Activated T-helper 17 cell treated with anti-CD3 and anti-CD28 coated beads, Interleukin-2, amount 50 U/mL, for 72 hours (primary cell): ENCODE measurements at regions not wholly inside any gene's neighbourhood (a gene's known extent, or its start where the extent isn't known, plus 50 kb on each side); places are given as distances from the start of the nearest gene placed in this dataset.
"Not testable (repeated sequence)": the region's sequence is repeated elsewhere in the genome, so short reads cannot be mapped to it uniquely, and the experiment has no call there.

Source experiments
- ATAC-seq: fragments of 150-1000 bp; cut with Tn5 transposase; replicated peaks from 2 replicates; pipeline ENCODE4 v1.10.0; 2021; ENCODE audit warnings: mild to moderate bottlenecking, moderate library complexity
- H3K27ac Mint-ChIP-seq: one replicate; pipeline ENCODE4 v1.8.0; 2022; ENCODE audit warnings: mixed read lengths
- H3K27me3 Mint-ChIP-seq: one replicate; pipeline ENCODE4 v1.8.0; 2022; ENCODE audit warnings: mixed read lengths
- H3K36me3 Mint-ChIP-seq: one replicate; pipeline ENCODE4 v1.8.0; 2022; ENCODE audit warnings: low read depth, mild to moderate bottlenecking, mixed read lengths
- H3K4me1 Mint-ChIP-seq: one replicate; pipeline ENCODE4 v1.8.0; 2022; ENCODE audit warnings: mixed read lengths
- H3K4me3 Mint-ChIP-seq: one replicate; pipeline ENCODE4 v1.8.0; 2022; ENCODE audit warnings: mild to moderate bottlenecking, mixed read lengths
- H3K9me3 Mint-ChIP-seq: one replicate; pipeline ENCODE4 v1.8.0; 2022; ENCODE audit warnings: mixed read lengths

- ATAC-seq = no peak
- no peaks in the 10 kb centered on the region for H3K27me3 Mint-ChIP-seq
- no peaks in the 10 kb centered on the region for H3K9me3 Mint-ChIP-seq
- H3K36me3 Mint-ChIP-seq = no peaks in the 10 kb centered on the region
- H3K4me3 Mint-ChIP-seq = no peak overlapping the region
- no peaks in the 10 kb centered on the region for H3K4me1 Mint-ChIP-seq
- H3K27ac Mint-ChIP-seq = no peak overlapping the region
Measured at GRCh38 chr2:192539306-192539705, 344.6 kb upstream of the TMEFF2 start.

GRCh38 chr2:192536922-192537624, 342.3 kb upstream of the TMEFF2 start:
- Mint-ChIP-seq H3K27ac (no peak overlapping the region), H3K4me1 (no peaks in the 10 kb centered on the region), H3K27me3 (no peaks in the 10 kb centered on the region), H3K4me3 (no peak overlapping the region), H3K9me3 (no peaks in the 10 kb centered on the region), H3K36me3 (no peaks in the 10 kb centered on the region)
- ATAC-seq = no peak

GRCh38 chr2:192535956-192536921, 341.5 kb upstream of the TMEFF2 start:
- H3K36me3 Mint-ChIP-seq = no peaks in the 10 kb centered on the region
- no peaks in the 10 kb centered on the region for H3K9me3 Mint-ChIP-seq
- no peak overlapping the region for H3K27ac Mint-ChIP-seq
- H3K27me3 Mint-ChIP-seq = no peaks in the 10 kb centered on the region
- no peak for ATAC-seq
- H3K4me3 Mint-ChIP-seq = no peak overlapping the region
- H3K4me1 Mint-ChIP-seq = no peaks in the 10 kb centered on the region

- Mint-ChIP-seq H3K9me3 (no peaks in the 10 kb centered on the region), H3K36me3 (no peaks in the 10 kb centered on the region), H3K4me3 (no peak overlapping the region), H3K27me3 (no peaks in the 10 kb centered on the region), H3K4me1 (no peaks in the 10 kb centered on the region), H3K27ac (no peak overlapping the region)
- ATAC-seq = no peak
Measured at GRCh38 chr2:192534072-192534471, 339.3 kb upstream of the TMEFF2 start.

- not testable (repeated sequence) for H3K36me3 Mint-ChIP-seq
Measured at GRCh38 chr2:192524642-192525251, 330.0 kb upstream of the TMEFF2 start.

GRCh38 chr2:192524214-192524613, 329.5 kb upstream of the TMEFF2 start:
- not testable (repeated sequence) for H3K9me3 Mint-ChIP-seq, H3K36me3 Mint-ChIP-seq, H3K27me3 Mint-ChIP-seq, ATAC-seq, H3K4me1 Mint-ChIP-seq, H3K27ac Mint-ChIP-seq, H3K4me3 Mint-ChIP-seq

More at GRCh38 chr2:192524642-192525251, 330.0 kb upstream of the TMEFF2 start:
- H3K27ac Mint-ChIP-seq, H3K4me1 Mint-ChIP-seq, H3K9me3 Mint-ChIP-seq, ATAC-seq, H3K4me3 Mint-ChIP-seq, H3K27me3 Mint-ChIP-seq: not testable (repeated sequence)

- no peak overlapping the region for H3K27ac Mint-ChIP-seq
- H3K4me1 Mint-ChIP-seq = no peaks in the 10 kb centered on the region
- H3K4me3 Mint-ChIP-seq = no peak overlapping the region
- no peaks in the 10 kb centered on the region for H3K36me3 Mint-ChIP-seq
- ATAC-seq = no peak
- H3K27me3 Mint-ChIP-seq = no peaks in the 10 kb centered on the region
- peaks cover 4% of the 10 kb centered on the region for H3K9me3 Mint-ChIP-seq
Measured at GRCh38 chr2:192515937-192516336, 321.2 kb upstream of the TMEFF2 start.

- Mint-ChIP-seq H3K36me3 (no peaks in the 10 kb centered on the region), H3K27me3 (no peaks in the 10 kb centered on the region), H3K4me1 (no peaks in the 10 kb centered on the region), H3K27ac (no peak overlapping the region), H3K9me3 (peaks cover 4% of the 10 kb centered on the region), H3K4me3 (no peak overlapping the region)
- no peak for ATAC-seq
Measured at GRCh38 chr2:192513575-192513974, 318.8 kb upstream of the TMEFF2 start.

GRCh38 chr2:192507836-192508450, 313.2 kb upstream of the TMEFF2 start:
- not testable (repeated sequence) for H3K9me3 Mint-ChIP-seq, H3K27ac Mint-ChIP-seq, H3K4me3 Mint-ChIP-seq, H3K27me3 Mint-ChIP-seq, ATAC-seq, H3K4me1 Mint-ChIP-seq, H3K36me3 Mint-ChIP-seq

GRCh38 chr2:192500550-192501200, 305.9 kb upstream of the TMEFF2 start:
- peak; percentile 92 for ATAC-seq
- Mint-ChIP-seq H3K27ac (no peak overlapping the region), H3K4me3 (no peak overlapping the region), H3K36me3 (no peaks in the 10 kb centered on the region), H3K9me3 (no peaks in the 10 kb centered on the region), H3K27me3 (no peaks in the 10 kb centered on the region), H3K4me1 (no peaks in the 10 kb centered on the region)

GRCh38 chr2:192499476-192499875, 304.7 kb upstream of the TMEFF2 start:
- no peak for ATAC-seq
- no peak overlapping the region for H3K4me3 Mint-ChIP-seq
- H3K4me1 Mint-ChIP-seq = no peaks in the 10 kb centered on the region
- H3K27me3 Mint-ChIP-seq = no peaks in the 10 kb centered on the region
- no peaks in the 10 kb centered on the region for H3K9me3 Mint-ChIP-seq
- H3K36me3 Mint-ChIP-seq = no peaks in the 10 kb centered on the region
- no peak overlapping the region for H3K27ac Mint-ChIP-seq

- no peaks in the 10 kb centered on the region for H3K36me3 Mint-ChIP-seq
- H3K4me3 Mint-ChIP-seq = no peak overlapping the region
- no peaks in the 10 kb centered on the region for H3K9me3 Mint-ChIP-seq
- no peak overlapping the region for H3K27ac Mint-ChIP-seq
- no peak for ATAC-seq
- H3K27me3 Mint-ChIP-seq = no peaks in the 10 kb centered on the region
- H3K4me1 Mint-ChIP-seq = no peaks in the 10 kb centered on the region
Measured at GRCh38 chr2:192498747-192499146, 304.0 kb upstream of the TMEFF2 start.

GRCh38 chr2:192488158-192488557, 293.4 kb upstream of the TMEFF2 start:
- peaks cover 13% of the 10 kb centered on the region for H3K9me3 Mint-ChIP-seq
- H3K27ac Mint-ChIP-seq, H3K27me3 Mint-ChIP-seq, H3K36me3 Mint-ChIP-seq, H3K4me3 Mint-ChIP-seq, ATAC-seq, H3K4me1 Mint-ChIP-seq: not testable (repeated sequence)

GRCh38 chr2:192487636-192488035, 292.9 kb upstream of the TMEFF2 start:
- Mint-ChIP-seq H3K36me3 (no peaks in the 10 kb centered on the region), H3K27me3 (no peaks in the 10 kb centered on the region), H3K4me1 (no peaks in the 10 kb centered on the region), H3K9me3 (peaks cover 13% of the 10 kb centered on the region), H3K4me3 (no peak overlapping the region), H3K27ac (no peak overlapping the region)
- no peak for ATAC-seq
